Suppressor macrophage treated with lipopolysaccharide for 1 hour (primary cell): ENCODE measurements at regions not wholly inside any gene's neighbourhood (a gene's known extent, or its start where the extent isn't known, plus 50 kb on each side); places are given as distances from the start of the nearest gene placed in this dataset.

Source experiments
- DNase-seq, 3 donors: peaks; one replicate each; pipeline ENCODE4 v3.0.0-alpha.2; 2020 to 2022

GRCh38 chr5:15074651-15075050 is 203.1 kb upstream of the ANKH start:
- no peak for DNase-seq

- DNase-seq: no peak
Measured at GRCh38 chr5:15073453-15073852, 201.9 kb upstream of the ANKH start.

GRCh38 chr5:15070907-15071306 is 199.3 kb upstream of the ANKH start:
- no peak for DNase-seq

- no peak for DNase-seq
Measured at GRCh38 chr5:15069407-15069905, 197.9 kb upstream of the ANKH start.

GRCh38 chr5:15065091-15065490 is 193.5 kb upstream of the ANKH start:
- DNase-seq: no peak

GRCh38 chr5:15064396-15064795 is 192.8 kb upstream of the ANKH start:
- DNase-seq: no peak

GRCh38 chr5:15056988-15057592 is 185.5 kb upstream of the ANKH start:
- DNase-seq: no peak

GRCh38 chr5:15044521-15044920 is 172.9 kb upstream of the ANKH start:
- DNase-seq: no peak

GRCh38 chr5:15037247-15037908 is 165.8 kb upstream of the ANKH start:
- no peak for DNase-seq

- DNase-seq: no peak
Measured at GRCh38 chr5:15034379-15034778, 162.8 kb upstream of the ANKH start.

- no peak for DNase-seq
Measured at GRCh38 chr5:15031180-15031579, 159.6 kb upstream of the ANKH start.

GRCh38 chr5:15027764-15028163 is 156.2 kb upstream of the ANKH start:
- DNase-seq: no peak

GRCh38 chr5:15026944-15027343 is 155.4 kb upstream of the ANKH start:
- DNase-seq: no peak

- DNase-seq: no peak
Measured at GRCh38 chr5:15026011-15026893, 154.7 kb upstream of the ANKH start.

GRCh38 chr5:15023846-15024245 is 152.3 kb upstream of the ANKH start:
- DNase-seq: no peak

GRCh38 chr5:15023266-15023665 is 151.7 kb upstream of the ANKH start:
- DNase-seq: no peak

GRCh38 chr5:15021266-15022046 is 149.9 kb upstream of the ANKH start:
- no peak for DNase-seq

- no peak for DNase-seq
Measured at GRCh38 chr5:15020736-15021135, 149.2 kb upstream of the ANKH start.

GRCh38 chr5:15014809-15015208 is 143.2 kb upstream of the ANKH start:
- no peak for DNase-seq

GRCh38 chr5:15013654-15014463 is 142.3 kb upstream of the ANKH start:
- DNase-seq: peak; percentile 68 to 83 (median 75)

GRCh38 chr5:15012061-15012460 is 140.5 kb upstream of the ANKH start:
- DNase-seq: no peak

GRCh38 chr5:15010936-15011335 is 139.4 kb upstream of the ANKH start:
- no peak for DNase-seq
